T-helper 1 cell treated with Interleukin-12 subunit alpha and Interleukin-12 subunit beta and Interleukin-4 antibody, amounts not matched to agents 30 ng/mL and 1 ng/mL, for 36 hours (primary cell): ENCODE measurements at regions not wholly inside any gene's neighbourhood (a gene's known extent, or its start where the extent isn't known, plus 50 kb on each side); places are given as distances from the start of the nearest gene placed in this dataset.

Experiments
- intact Hi-C: fragments of 100-400 bp; cut with micrococcal nuclease; formaldehyde crosslinking; loops from one replicate; pipeline ENCODE4 v1.15.1; 2024

DNA sequence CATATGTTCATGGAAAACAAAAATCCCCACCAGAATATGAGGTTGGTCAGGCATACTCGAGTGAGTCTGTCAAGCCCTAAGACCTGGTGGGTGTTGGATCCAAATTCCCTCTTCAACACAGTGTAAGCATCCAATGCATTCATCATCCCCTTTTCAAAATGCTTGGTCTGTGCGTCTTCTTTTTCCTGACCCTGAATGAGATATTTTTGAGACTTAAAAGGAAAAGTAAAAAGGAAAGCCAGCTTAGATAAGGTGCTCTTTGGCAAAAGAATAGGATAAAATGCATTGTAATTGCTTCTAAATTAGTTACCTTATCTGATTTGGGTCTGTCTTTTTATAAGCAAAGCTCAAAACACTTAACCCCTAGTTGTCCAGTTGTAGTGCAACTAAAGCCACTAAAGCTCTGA, 331.5 kb downstream of the PTEN start:
- intact Hi-C loops = loop anchor here (1.0 to 5.0 kb wide), 8 partner anchors 23 to 333 kb away; no protein-coding TSS in a partner anchor

DNA sequence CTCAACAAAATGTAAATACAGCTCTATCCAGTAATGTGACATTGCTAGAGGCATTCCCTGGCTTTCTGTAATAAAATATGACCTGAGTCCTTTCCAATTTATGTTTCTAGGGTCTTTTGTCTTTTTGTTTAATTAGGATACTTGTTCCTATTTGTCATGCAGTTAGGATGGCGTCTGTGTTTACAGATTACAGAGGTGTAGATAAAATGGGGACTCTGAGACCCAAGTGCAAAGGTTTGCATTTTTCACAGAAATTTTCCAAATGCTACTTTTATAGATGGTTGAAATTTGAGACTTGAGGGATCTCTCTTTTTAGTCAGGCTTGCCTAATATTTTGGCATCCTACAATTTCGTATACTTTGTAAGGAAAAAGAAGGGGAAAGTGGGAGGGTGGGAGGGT, 332.4 kb downstream of the PTEN start:
- intact Hi-C loops = loop anchor here (2.0 kb wide), 1 partner anchor 79 kb away; no protein-coding TSS in a partner anchor

DNA sequence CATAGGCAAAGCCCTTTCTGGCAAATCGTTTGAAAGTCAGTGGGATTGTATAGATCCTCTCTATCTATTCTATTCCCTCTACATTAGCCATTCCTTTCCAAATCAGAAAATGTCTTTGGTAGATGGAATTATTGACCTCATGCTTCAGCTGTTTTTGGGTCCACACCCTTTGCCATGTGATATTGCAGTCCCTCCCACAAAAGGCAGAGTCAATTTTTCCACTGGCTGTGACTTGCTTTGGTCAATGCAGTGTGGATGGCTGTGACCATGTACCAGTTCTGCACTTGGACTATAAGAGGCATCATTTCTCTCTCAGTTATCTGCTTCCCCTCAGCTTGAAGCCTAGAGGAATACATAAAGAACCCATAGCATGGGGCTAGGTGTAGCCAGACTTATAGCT, 332.9 kb downstream of the PTEN start:
- intact Hi-C loops = no loop called here

DNA sequence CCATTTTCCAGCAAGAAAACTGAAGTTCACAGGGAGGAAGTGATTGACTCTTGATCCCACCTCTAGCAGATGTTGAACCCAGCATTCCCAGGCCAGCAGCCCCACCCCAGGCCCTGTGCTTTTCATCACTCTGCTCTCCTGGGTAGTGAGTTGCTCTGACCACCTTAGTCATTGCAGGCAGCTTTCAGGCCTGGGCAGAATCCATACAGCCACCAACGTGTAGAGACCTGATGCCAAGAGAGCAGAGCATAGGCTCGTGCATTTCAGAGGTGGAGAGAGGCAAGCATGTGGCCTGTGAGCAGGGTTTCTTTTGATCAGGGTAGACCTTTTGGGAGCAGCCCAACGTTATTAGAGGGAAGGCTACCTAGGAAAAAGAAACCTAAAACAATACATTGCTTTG, 334.6 kb downstream of the PTEN start:
- intact Hi-C loops = no loop called here

DNA sequence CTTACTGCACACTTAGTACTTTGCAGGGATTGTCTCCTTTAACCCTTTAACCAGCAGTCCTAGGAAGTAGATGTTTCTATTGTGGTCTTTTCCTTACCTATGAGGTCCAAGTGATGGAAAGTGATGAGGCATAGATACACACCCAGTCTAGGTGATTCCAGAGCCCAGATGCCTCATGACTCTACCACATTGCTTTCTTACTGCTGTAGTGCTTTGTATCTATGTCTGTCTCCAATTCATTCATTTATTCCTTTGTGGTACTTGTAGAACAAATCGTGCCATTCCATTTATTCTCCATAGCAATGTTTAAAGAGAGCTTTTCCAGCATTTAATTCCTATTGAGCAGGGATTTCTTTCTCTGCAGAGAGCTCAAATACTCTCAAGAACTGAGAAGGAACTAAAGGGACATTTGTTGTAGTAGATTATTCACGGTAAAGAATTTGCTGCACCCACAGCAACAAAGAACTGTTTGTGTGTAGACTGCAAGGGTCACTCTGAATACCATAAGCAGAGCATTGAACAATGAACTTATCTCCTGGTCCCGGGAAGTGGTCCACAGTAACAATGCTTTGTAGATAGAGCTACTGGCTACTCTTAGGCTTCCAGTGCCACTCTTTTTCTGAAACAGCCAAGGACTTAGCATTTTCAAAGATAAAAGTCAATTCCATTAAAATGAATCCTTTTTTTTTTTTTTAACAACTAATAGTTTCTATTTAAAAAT, 337.0 kb downstream of the PTEN start:
- intact Hi-C loops = no loop called here

DNA sequence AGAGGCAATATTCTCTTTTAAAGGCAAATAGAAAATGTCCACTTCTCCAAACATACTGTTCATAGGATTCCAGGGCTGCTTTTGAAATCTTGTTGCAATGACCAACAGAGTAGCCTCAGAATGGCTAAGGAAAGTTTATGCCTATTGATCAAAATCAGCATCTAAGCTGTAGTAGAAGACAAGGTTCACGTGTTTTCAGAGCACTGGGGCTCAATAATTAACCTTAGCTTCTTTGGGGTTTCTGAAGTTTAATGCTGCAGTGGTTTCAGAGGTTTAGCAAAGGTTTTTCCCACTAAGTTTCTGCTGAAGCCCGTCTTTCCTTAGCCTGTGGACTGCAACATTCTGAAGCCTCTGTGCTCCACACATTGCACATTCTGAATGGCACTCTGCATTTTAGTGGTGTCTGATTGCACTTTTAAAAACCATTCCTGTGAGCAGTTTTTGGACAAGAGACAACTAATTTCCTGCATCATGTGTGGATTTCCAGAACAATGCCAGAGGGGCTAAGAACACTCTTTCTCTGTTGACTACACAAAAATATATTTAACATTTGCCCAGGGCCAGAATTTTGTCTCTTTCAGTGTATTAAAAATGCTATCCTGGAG, 342.5 kb downstream of the PTEN start:
- intact Hi-C loops = no loop called here

DNA sequence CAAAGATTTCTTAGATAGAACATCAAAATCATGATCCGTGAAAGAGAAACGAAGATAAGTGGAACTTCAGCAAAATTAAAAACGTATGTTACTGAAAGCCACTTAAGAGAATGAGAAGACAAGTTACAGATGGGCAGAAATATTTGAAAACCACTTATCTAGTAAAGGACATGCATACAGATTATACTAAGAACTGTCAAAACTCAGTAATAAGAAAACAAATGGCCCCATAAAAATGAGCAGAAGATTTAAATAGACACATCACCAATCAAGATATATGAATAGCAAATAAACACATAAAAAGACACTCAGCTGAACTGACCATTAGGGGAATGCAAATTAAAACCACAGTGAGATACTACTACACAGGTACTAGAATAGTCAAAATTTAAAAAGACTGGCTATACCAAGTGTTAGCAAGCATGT, 343.7 kb downstream of the PTEN start:
- intact Hi-C loops = no loop called here

DNA sequence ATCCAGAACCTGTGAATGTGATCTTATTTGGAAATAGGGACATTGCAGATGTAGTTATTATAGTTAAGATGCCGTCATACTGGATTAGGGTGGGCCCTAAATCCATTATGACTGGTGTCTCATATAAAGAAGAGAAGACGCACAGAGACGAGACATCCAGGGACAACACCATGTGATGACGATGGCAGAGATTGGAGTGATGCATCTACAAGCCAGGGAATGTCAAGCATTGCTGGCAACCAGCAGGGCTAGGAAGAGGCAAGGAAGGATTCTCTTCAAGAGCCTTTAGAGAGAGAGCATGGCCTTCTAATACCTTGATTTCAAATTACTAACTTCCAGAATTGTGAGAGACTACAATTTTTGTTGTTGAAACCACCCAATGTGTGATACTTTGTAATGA, 345.8 kb downstream of the PTEN start:
- intact Hi-C loops = no loop called here

DNA sequence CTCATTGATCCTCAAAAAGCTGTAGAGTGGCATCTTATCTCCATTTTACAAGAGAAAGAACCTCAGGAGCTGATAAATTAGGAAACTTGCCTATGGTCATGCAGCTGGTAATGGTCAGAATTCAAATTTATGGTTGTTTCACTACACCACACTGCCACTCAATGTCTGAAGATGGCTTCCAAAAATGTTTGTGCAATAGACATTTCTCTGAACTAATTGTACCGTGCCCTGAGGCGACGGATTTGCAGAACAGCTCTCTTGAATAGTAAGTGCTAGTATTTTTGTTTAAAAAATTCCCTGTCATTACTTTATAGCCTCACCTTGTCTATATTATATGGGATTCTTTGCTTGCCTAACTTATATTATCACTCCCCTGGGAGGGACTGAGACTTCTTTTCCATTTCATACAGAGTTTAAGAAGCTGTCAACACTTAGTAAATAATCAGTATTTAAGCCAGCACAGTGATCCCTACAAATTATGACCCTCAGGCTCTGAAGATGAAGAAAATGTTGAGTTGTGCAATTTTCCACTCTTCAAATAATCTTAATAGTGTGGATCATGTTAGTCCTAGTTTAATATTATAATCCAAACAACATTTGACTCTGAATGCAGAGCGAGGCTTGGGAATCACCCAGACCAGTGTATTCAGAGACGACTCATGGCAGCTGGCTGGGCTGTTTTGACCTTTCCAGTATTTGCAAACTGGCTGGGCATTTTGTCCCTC, 346.6 kb downstream of the PTEN start:
- intact Hi-C loops = loop anchor here (5.0 kb wide), 1 partner anchor 52 kb away; no protein-coding TSS in a partner anchor

DNA sequence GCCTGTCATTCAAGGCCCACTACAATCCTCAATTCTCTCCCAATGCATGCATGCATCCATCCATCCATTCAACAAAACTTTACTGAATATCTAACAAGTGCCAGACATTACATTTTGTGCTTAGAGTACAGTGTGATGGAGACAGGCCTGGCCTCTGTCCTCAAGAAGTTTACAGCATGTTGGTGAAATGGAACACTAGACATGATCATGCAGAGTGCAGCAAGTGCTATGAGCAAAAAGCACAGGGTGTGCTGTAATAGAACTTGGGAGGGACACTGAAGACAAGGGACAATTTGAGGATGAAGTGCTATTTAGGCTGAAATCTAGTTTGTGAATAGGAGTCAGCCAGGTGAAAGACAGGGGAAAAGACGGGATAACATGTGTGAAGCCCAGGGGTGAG, 347.8 kb downstream of the PTEN start:
- intact Hi-C loops = loop anchor here (5.0 kb wide), 1 partner anchor 51 kb away; no protein-coding TSS in a partner anchor

DNA sequence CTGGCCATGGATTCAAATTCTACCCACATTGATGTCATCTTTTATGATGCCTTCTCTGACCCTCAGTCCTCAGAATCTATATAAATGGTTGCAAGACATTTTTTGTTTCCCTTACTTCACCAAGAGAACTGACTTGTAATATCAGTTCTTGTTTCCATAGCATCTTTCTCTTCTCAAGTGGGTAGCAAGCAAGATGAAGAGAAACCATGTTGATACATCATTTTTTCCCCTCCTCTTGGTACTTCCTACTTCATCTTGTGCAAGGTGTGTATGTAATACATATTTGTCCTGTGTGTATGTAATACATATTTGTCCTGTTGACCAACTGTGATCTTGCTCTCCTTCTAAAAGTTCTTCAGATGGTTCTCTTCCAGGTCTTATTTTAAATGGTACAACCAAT, 348.6 kb downstream of the PTEN start:
- intact Hi-C loops = loop anchor here (5.0 kb wide), 1 partner anchor 50 kb away; no protein-coding TSS in a partner anchor

DNA sequence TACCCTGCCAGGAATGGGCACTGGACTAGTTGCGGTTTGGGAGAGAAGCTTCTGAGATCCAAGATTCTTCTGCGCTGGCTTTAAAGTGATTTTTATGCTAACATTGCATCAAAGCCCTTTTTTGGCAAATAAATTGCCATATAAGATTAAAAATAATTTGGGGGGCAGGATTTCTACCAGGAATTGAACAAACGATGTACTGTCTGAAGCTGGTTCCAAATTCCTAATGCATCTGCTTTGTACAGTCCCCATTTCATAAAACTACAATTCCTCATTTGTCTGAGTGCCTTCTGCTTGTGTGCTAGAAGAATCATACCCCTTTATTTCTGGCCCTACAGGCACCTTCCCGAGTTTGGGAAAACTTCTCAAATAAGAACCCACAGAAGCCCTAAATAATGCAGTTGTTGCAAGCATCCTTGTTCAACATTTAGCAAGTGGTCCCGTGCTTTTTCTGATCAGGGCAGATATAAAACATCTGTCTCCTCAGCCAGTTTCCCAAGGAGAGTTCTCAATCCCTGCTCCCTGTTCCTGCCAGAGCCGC, 349.7 kb downstream of the PTEN start:
- intact Hi-C loops = loop anchor here (5.0 kb wide), 1 partner anchor 49 kb away; no protein-coding TSS in a partner anchor

DNA sequence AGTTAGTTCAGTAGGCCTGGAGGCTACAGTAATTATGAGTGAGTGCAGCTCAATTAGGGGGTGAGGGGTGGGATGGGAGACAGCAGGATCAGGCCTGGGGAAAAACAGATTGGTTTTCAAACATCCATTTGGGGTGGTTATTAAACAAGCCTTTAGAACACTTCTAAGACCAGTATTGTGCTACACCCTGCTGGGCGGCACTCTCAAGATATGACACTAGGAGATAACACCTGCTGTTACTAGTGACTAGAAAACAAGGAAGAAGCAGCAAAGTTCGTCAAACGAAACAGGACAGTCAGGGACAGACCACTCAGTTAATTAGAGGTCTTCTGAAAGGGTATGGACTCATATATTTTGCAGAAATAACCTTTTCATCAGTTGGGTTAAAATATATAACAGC, 353.6 kb downstream of the PTEN start:
- intact Hi-C loops = no loop called here

DNA sequence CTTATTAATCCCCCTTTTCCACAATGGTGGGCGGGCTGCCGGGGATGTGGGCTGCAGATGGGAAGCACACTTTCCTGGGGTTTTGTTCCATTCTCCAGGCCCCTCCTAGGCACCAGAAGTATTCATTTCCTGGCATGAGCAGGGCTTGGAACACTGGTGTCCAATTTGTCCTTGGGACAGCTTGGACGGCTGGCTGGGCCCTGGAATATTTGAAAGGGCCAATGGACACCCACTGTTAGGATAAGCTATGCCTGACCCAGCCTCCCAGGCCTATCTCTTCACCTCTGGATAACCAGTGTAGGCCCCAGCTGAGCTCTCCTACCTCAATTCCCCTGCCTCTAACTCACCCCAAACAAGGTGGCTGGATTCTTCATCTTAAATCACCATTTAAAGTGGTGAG, 354.9 kb downstream of the PTEN start:
- intact Hi-C loops = no loop called here

DNA sequence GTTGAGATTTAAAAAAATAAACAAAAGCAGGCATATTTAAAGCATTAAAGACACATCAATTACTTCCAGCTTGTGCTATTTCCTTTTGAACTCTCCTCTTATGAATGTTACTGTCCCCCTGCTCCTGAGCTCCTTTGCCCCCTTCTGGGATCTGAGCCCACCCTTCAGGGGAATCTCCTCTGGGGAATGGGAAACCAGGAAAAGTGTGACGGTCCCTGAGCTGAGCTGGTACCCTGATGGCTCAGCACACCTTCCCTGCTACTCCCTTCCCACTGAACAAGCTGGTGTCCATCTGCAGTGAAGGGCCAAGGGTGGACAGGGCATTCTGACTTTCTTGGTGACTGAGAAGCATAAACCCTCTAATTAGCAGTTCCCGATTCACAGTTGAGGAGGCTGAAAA, 356.3 kb downstream of the PTEN start:
- intact Hi-C loops = no loop called here

DNA sequence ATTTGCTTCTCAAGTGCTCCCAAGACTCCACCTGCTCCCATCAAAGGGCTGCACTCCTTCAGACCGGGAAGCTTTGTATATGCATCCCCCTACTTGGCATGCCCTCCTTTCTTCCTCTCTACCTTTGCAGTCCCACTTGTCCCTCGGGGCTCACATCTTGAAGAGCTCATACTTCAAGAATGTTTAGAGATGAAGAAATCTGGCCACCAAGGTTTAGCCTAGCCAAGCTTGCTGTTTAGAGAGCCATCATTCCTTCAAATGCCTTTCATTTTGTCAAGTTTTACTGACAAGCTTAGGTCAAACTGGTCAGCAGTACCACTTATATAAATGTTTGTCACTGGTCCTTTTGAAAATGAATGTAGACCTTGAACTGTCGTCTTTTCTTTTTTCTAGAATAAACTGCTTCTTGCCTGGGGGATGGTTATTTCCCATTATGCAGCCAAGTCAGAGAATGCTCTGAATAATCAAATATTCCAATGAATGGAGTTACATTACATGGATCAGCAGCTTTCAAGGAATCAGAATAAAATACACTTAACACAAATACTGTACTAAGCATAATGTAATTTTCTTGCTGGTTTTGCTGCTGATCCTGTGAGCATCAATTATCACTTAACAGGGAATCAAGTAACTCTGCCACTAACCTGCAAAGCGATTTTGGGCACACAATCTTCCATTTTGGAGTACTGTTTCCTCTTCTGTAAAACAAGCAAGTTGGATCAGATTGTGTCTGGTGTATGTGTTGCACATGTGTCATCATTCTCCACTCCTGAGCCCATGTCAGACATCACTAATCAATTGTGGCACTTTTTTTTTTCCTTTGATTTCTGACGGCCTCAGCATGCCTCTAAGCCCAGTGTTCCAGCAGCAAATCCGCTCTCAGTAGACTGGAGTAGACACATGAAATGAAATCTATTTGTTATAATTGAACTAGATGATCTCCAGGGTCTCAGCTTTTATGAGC, 357.9 kb downstream of the PTEN start:
- intact Hi-C loops = no loop called here

DNA sequence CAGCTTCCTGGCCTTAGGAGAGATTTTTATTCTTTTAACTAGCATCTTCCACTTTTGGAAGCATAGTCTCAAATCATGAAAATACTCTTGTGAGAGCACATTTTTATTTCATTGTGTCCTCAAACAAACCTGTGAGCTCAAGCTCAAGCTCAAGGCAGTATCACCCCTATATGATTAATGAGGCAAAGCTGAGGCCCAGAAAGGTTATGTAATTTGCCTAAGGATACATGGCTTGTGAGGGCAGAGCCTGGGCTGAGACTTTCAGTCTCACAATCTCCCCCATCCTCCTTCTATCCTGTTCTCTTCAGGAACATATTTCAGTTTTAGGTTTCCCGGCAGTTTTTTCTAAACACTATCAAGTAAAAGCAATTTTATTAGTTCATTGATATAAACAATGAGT, 359.5 kb downstream of the PTEN start:
- intact Hi-C loops = no loop called here
